ENCODE measurements at regions not wholly inside any gene's neighbourhood (a gene's known extent, or its start where the extent isn't known, plus 50 kb on each side); places are given as distances from the start of the nearest gene placed in this dataset.

DNA sequence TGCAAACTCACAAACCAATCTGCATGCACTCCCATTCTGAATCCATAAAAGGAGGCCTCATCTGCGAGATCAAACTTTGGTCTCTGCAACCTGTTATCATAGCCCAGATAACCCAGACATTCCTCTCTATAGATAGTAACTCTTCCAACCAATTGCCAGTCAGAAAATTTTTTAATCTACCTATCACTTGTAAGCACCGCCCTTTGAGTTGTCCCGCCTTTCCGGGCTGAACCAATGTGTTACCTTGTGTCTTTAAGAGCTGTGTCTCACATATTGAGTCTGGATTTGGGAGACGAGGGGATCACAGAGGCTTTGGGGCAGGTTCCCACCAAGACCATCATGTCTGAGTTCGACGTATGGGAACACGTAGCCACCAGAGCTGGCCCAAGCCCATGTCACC lies 91.1 kb upstream of the PPP1R26 start:
- Histone ChIP-seq H3K9me3 (no peaks in the 10 kb centered on the region), H3K36me3 (no peaks in the 10 kb centered on the region), H3K27me3 (no peaks in the 10 kb centered on the region), H3K4me3 (no peak overlapping the region), H3K4me1 (no peaks in the 10 kb centered on the region), H3K27ac (no peak overlapping the region)
- intact Hi-C loops (cut with DNase I), result no loop called here
- TF ChIP-seq, protein P1, sequence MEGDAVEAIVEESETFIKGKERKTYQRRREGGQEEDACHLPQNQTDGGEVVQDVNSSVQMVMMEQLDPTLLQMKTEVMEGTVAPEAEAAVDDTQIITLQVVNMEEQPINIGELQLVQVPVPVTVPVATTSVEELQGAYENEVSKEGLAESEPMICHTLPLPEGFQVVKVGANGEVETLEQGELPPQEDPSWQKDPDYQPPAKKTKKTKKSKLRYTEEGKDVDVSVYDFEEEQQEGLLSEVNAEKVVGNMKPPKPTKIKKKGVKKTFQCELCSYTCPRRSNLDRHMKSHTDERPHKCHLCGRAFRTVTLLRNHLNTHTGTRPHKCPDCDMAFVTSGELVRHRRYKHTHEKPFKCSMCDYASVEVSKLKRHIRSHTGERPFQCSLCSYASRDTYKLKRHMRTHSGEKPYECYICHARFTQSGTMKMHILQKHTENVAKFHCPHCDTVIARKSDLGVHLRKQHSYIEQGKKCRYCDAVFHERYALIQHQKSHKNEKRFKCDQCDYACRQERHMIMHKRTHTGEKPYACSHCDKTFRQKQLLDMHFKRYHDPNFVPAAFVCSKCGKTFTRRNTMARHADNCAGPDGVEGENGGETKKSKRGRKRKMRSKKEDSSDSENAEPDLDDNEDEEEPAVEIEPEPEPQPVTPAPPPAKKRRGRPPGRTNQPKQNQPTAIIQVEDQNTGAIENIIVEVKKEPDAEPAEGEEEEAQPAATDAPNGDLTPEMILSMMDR (IDR thresholded peaks at IDR 0.05), result no peak
- DNase-seq, result no peak
- no peak for ATAC-seq

DNA sequence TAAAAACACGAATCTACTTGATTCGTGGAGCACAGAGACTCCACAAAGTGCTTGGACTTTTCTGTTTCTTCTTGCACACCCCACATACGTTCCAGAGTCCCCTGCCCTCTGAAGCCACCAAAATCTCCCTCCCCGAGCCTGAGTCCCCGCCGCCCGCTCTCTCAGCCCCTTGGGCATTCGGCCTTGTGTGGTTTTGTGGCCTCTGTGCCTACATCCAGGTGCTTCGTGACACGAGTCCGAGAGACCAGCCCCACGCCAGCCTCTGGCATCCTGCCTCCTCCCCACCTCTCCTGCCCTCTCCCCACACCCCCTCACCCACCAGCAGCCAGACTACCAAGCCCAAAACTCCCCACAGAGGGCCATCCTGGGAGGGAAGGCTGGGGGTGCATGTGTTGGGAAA lies 87.8 kb upstream of the PPP1R26 start:
- intact Hi-C loops (cut with DNase I), result no loop called here
- no peaks in the 10 kb centered on the region for H3K27me3 ChIP-seq
- no peak overlapping the region for H3K27ac ChIP-seq
- H3K36me3 ChIP-seq, result no peaks in the 10 kb centered on the region
- no peak for DNase-seq
- TF ChIP-seq, protein P1 (IDR thresholded peaks at IDR 0.05), result no peak
- H3K4me1 ChIP-seq, result no peaks in the 10 kb centered on the region
- H3K9me3 ChIP-seq, result no peaks in the 10 kb centered on the region
- ATAC-seq, result no peak
- H3K4me3 ChIP-seq, result no peak overlapping the region

DNA sequence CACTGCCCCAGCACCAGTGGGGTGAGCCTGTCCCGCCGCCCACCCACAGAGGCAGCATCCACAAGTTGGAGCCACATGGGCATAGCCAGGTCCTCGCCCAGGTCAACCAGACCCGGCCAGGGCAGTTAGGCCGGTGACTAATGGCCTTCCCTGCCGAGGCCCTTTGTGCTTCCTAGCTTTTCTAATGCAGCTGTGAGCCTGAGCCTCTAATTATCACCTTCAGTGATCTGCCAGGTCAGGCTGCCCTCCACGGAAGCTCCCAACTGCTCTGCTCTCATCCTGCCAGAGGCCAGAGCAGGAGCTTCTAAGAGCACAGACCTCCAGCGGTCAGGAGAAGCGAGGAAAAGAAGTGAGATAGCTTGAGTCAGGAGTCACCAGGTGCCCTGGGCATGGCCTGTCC lies 87.1 kb upstream of the PPP1R26 start:
- H3K36me3 ChIP-seq, result no peaks in the 10 kb centered on the region
- H3K27ac ChIP-seq, result no peak overlapping the region
- no peaks in the 10 kb centered on the region for H3K4me1 ChIP-seq
- no peak overlapping the region for H3K4me3 ChIP-seq
- intact Hi-C loops (cut with DNase I), result no loop called here
- H3K27me3 ChIP-seq, result no peaks in the 10 kb centered on the region
- DNase-seq (no peak), ATAC-seq (no peak)
- no peaks in the 10 kb centered on the region for H3K9me3 ChIP-seq
- TF ChIP-seq, protein P1 (IDR thresholded peaks at IDR 0.05), result no peak

DNA sequence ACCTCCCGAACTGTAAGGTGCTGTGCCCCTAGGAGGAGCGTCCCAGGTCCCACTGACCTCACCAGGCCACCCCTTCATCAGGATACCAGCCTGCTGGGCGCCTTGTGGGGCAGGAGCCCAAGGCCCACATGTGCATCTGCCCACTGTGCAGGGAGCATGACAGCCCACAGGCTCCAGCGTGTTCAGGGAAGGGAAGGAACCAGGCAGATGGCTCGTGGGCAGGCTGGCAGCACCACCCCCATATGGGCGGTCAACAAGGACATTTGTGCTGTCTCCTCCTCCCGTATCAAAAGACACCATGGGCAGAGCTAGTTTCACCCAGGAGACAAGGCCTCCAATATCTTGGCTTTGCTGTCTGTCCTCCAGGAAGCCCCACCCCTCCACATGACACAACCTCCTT lies 85.5 kb upstream of the PPP1R26 start:
- intact Hi-C loops (cut with DNase I), result no loop called here
- no peak for ATAC-seq

DNA sequence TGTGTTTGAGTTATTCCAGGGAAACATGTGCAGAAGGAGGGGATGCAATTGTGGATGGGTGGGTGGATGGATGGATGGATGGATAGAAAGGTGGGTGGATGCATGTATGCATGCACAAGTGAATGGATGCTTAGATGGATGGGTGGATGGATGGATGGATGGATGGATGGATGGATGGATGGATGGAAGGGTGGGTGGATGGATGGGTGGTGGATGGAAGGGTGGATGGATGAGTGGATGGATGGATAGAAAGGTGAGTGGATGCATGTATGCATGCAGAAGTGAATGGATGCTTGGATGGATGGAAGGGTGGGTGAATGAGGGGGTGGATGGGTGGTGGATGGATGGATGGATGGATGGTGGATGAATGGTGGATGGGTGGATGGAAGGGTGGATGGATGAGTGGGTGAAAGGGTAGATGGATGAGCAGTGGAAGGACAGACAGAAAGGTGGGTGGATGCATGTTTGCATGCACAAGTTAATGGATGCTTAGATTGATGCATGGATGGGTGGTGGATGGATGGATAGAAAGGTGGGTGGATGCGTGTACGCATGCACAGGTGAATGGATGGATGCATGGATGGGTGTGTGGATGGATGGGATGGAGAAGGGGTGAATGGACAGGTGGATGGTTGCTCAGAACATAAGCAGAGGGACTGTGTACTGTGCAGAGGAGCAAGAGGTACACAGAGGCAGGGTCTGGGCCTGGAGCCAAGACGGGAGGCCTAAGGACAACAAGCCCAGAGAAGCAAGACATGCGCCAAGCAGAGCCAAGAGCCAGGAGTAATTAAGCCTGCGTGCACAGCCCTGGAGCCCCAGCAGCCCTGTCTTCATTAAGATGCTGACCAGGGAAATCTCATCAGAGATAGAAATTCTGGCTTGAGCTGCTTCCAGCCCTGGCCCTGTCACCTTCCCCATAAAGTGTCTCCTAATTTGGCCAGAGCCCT lies 84.6 kb upstream of the PPP1R26 start:
- intact Hi-C loops (cut with DNase I), result no loop called here
- TF ChIP-seq, protein P1 (IDR thresholded peaks at IDR 0.05), result no peak
- Histone ChIP-seq H3K9me3 (no peaks in the 10 kb centered on the region), H3K27ac (no peak overlapping the region), H3K4me3 (no peak overlapping the region), H3K4me1 (no peaks in the 10 kb centered on the region), H3K27me3 (no peaks in the 10 kb centered on the region), H3K36me3 (no peaks in the 10 kb centered on the region)
- DNase-seq, result no peak
- no peak for ATAC-seq

More for the DNA sequence above, 85.5 kb upstream of the PPP1R26 start:
- no peak overlapping the region for H3K4me3 ChIP-seq
- no peak for DNase-seq
- H3K9me3 ChIP-seq, result no peaks in the 10 kb centered on the region
- TF ChIP-seq, protein P1 (IDR thresholded peaks at IDR 0.05), result no peak
- no peaks in the 10 kb centered on the region for H3K4me1 ChIP-seq
- no peaks in the 10 kb centered on the region for H3K36me3 ChIP-seq
- H3K27ac ChIP-seq, result no peak overlapping the region
- no peaks in the 10 kb centered on the region for H3K27me3 ChIP-seq
